Mucosa of rectum (tissue), 2 donors: ENCODE measurements at regions not wholly inside any gene's neighbourhood (a gene's known extent, or its start where the extent isn't known, plus 50 kb on each side); places are given as distances from the start of the nearest gene placed in this dataset.

Source experiments
- H3K27ac ChIP-seq, 2 donors: one replicate each; pipeline ENCODE4 v1.7.0; 2013; ENCODE audit warnings: inconsistent platforms in 2 of 2, low read depth in 2 of 2, low read length in 2 of 2
- H3K27me3 ChIP-seq, 2 donors: one replicate each; pipeline ENCODE4 v1.7.0; 2013; ENCODE audit warnings: low read length in 2 of 2; ENCODE audit not compliant: control insufficient read depth in 2 of 2, insufficient read depth in 2 of 2
- H3K36me3 ChIP-seq, 2 donors: one replicate each; pipeline ENCODE4 v1.7.0; 2013; ENCODE audit warnings: low read length in 2 of 2; ENCODE audit not compliant: control insufficient read depth in 2 of 2, insufficient read depth in 2 of 2
- H3K4me1 ChIP-seq, 2 donors: one replicate each; pipeline ENCODE4 v1.7.0; 2013; ENCODE audit warnings: low read length in 2 of 2, mild to moderate bottlenecking in 1 of 2; ENCODE audit not compliant: control insufficient read depth in 2 of 2, insufficient read depth in 2 of 2
- H3K4me3 ChIP-seq, 2 donors: one replicate each; pipeline ENCODE4 v1.7.0; 2013; ENCODE audit warnings: low read length in 2 of 2
- H3K9ac ChIP-seq, 2 donors: one replicate each; pipeline ENCODE4 v1.7.0; 2013; ENCODE audit warnings: low read length in 2 of 2, low read depth in 1 of 2, mild to moderate bottlenecking in 1 of 2
- H3K9me3 ChIP-seq, 2 donors: one replicate each; pipeline ENCODE4 v1.7.0; 2013; ENCODE audit warnings: low read length in 2 of 2; ENCODE audit not compliant: control insufficient read depth in 2 of 2
- donor health status: healthy.
- donor health status: Normal muscosa, but diverticular disease.

GRCh38 chr3:194817592-194817930 is 131.9 kb downstream of the FAM43A start:
- no peak overlapping the region for H3K9ac ChIP-seq
- no peak overlapping the region for H3K4me3 ChIP-seq
- no peaks in the 10 kb centered on the region for H3K9me3 ChIP-seq
- H3K4me1 ChIP-seq: peaks cover 3 to 7% of the 10 kb centered on the region in 2 donors
- H3K27me3 ChIP-seq: no peaks in the 10 kb centered on the region
- no peak overlapping the region for H3K27ac ChIP-seq
- no peaks in the 10 kb centered on the region for H3K36me3 ChIP-seq

GRCh38 chr3:194817936-194818335 is 132.3 kb downstream of the FAM43A start:
- Histone ChIP-seq H3K9me3 (no peaks in the 10 kb centered on the region), H3K36me3 (no peaks in the 10 kb centered on the region), H3K27me3 (no peaks in the 10 kb centered on the region), H3K4me3 (no peak overlapping the region), H3K27ac (no peak overlapping the region), H3K9ac (no peak overlapping the region), H3K4me1 (peaks cover 3 to 7% of the 10 kb centered on the region in 2 donors)

GRCh38 chr3:194824100-194824499 is 138.4 kb downstream of the FAM43A start:
- Histone ChIP-seq H3K27ac (no peak overlapping the region), H3K27me3 (no peaks in the 10 kb centered on the region), H3K9ac (no peak overlapping the region), H3K9me3 (no peaks in the 10 kb centered on the region), H3K36me3 (no peaks in the 10 kb centered on the region), H3K4me1 (peaks cover 0 to 2% of the 10 kb centered on the region in 2 donors), H3K4me3 (no peak overlapping the region)

- no peaks in the 10 kb centered on the region for H3K36me3 ChIP-seq
- H3K27me3 ChIP-seq: no peaks in the 10 kb centered on the region
- no peaks in the 10 kb centered on the region for H3K9me3 ChIP-seq
- no peak overlapping the region for H3K27ac ChIP-seq
- no peak overlapping the region for H3K4me3 ChIP-seq
- H3K9ac ChIP-seq: no peak overlapping the region
- H3K4me1 ChIP-seq: peaks cover 0 to 2% of the 10 kb centered on the region in 2 donors
Observed at GRCh38 chr3:194824701-194825111, 139.0 kb downstream of the FAM43A start.

- no peaks in the 10 kb centered on the region for H3K36me3 ChIP-seq
- no peaks in the 10 kb centered on the region for H3K9me3 ChIP-seq
- no peaks in the 10 kb centered on the region for H3K27me3 ChIP-seq
- peaks cover 0 to 2% of the 10 kb centered on the region in 2 donors for H3K4me1 ChIP-seq
- H3K27ac ChIP-seq: no peak overlapping the region
- no peak overlapping the region for H3K4me3 ChIP-seq
- H3K9ac ChIP-seq: no peak overlapping the region
Observed at GRCh38 chr3:194826594-194826993, 140.9 kb downstream of the FAM43A start.

GRCh38 chr3:194827486-194827885 is 141.8 kb downstream of the FAM43A start:
- Histone ChIP-seq H3K4me3 (no peak overlapping the region), H3K4me1 (peaks cover 0 to 2% of the 10 kb centered on the region in 2 donors), H3K27me3 (no peaks in the 10 kb centered on the region)

GRCh38 chr3:194828116-194828515 is 142.4 kb downstream of the FAM43A start:
- H3K27ac ChIP-seq: no peak overlapping the region
- H3K27me3 ChIP-seq: no peaks in the 10 kb centered on the region
- H3K4me3 ChIP-seq: no peak overlapping the region
- H3K36me3 ChIP-seq: no peaks in the 10 kb centered on the region
- H3K9ac ChIP-seq: no peak overlapping the region
- peaks cover 0 to 2% of the 10 kb centered on the region in 2 donors for H3K4me1 ChIP-seq
- H3K9me3 ChIP-seq: no peaks in the 10 kb centered on the region

More at GRCh38 chr3:194827486-194827885, 141.8 kb downstream of the FAM43A start:
- Histone ChIP-seq H3K9ac (no peak overlapping the region), H3K9me3 (no peaks in the 10 kb centered on the region), H3K27ac (no peak overlapping the region), H3K36me3 (no peaks in the 10 kb centered on the region)

GRCh38 chr3:194828926-194829325 is 143.2 kb downstream of the FAM43A start:
- peaks cover 0 to 2% of the 10 kb centered on the region in 2 donors for H3K4me1 ChIP-seq
- peaks cover 0 to 3% of the 10 kb centered on the region in 2 donors for H3K27me3 ChIP-seq
- no peak overlapping the region for H3K27ac ChIP-seq
- no peaks in the 10 kb centered on the region for H3K36me3 ChIP-seq
- no peaks in the 10 kb centered on the region for H3K9me3 ChIP-seq
- H3K9ac ChIP-seq: no peak overlapping the region
- H3K4me3 ChIP-seq: no peak overlapping the region

GRCh38 chr3:194830401-194830800 is 144.7 kb downstream of the FAM43A start:
- Histone ChIP-seq H3K9ac (no peak overlapping the region), H3K27ac (no peak overlapping the region), H3K4me1 (peaks cover 0 to 2% of the 10 kb centered on the region in 2 donors), H3K9me3 (no peaks in the 10 kb centered on the region), H3K4me3 (no peak overlapping the region), H3K27me3 (peaks cover 0 to 3% of the 10 kb centered on the region in 2 donors), H3K36me3 (no peaks in the 10 kb centered on the region)

- no peak overlapping the region for H3K9ac ChIP-seq
- H3K27me3 ChIP-seq: peaks cover 0 to 3% of the 10 kb centered on the region in 2 donors
- no peak overlapping the region for H3K27ac ChIP-seq
Observed at GRCh38 chr3:194830978-194831377, 145.3 kb downstream of the FAM43A start.

More at GRCh38 chr3:194830978-194831377, 145.3 kb downstream of the FAM43A start:
- H3K4me3 ChIP-seq: no peak overlapping the region
- H3K9me3 ChIP-seq: no peaks in the 10 kb centered on the region
- H3K4me1 ChIP-seq: peaks cover 0 to 2% of the 10 kb centered on the region in 2 donors
- H3K36me3 ChIP-seq: no peaks in the 10 kb centered on the region
